Thoracic aorta (tissue), 2 donors: ENCODE measurements at regions not wholly inside any gene's neighbourhood (a gene's known extent, or its start where the extent isn't known, plus 50 kb on each side); places are given as distances from the start of the nearest gene placed in this dataset.

Source experiments
- ATAC-seq: fragments of 150-250 bp; one replicate; pipeline ENCODE4 v1.8.0; 2017; ENCODE audit warnings: low read depth; ENCODE audit not compliant: insufficient number of reproducible peaks, low FRiP score
- DNase-seq: peaks from one replicate; pipeline ENCODE4 v3.0.0-alpha.2; 2020; ENCODE audit warnings: low spot score
- H3K27ac ChIP-seq, 2 donors: fragments of 200-600 bp; sonication (generic); 1 replicate in 1 of 2; 2 replicates in 1 of 2; pipeline ENCODE4 v1.5.1; 2016; ENCODE audit warnings: mild to moderate bottlenecking in 2 of 2, moderate library complexity in 2 of 2
- H3K27me3 ChIP-seq: fragments of 200-600 bp; sonication (generic); replicated peaks from 2 replicates; pipeline ENCODE4 v1.6.0; 2016; ENCODE audit warnings: mild to moderate bottlenecking; ENCODE audit not compliant: insufficient read depth
- H3K36me3 ChIP-seq: fragments of 200-600 bp; sonication (generic); one replicate; pipeline ENCODE4 v1.5.1; 2016
- H3K4me1 ChIP-seq, 2 donors: fragments of 200-600 bp; sonication (generic); 1 replicate in 1 of 2; 2 replicates in 1 of 2; pipeline versions ENCODE4 v1.5.1 to v1.6.0; 2016; ENCODE audit warnings: low read depth in 2 of 2, mild to moderate bottlenecking in 1 of 2; ENCODE audit not compliant: control insufficient read depth in 1 of 2
- H3K4me3 ChIP-seq: fragments of 200-600 bp; sonication (generic); 2 replicates; pipeline ENCODE4 v1.5.1; 2016; ENCODE audit warnings: mild to moderate bottlenecking
- H3K9me3 ChIP-seq: fragments of 200-600 bp; sonication (generic); 2 replicates; pipeline ENCODE4 v1.5.1; 2016
- CTCF ChIP-seq: fragments of 200-600 bp; sonication (generic); IDR thresholded peaks from one replicate; pipeline ENCODE4 v1.5.1; 2019; ENCODE audit warnings: antibody characterized with exemption

DNA sequence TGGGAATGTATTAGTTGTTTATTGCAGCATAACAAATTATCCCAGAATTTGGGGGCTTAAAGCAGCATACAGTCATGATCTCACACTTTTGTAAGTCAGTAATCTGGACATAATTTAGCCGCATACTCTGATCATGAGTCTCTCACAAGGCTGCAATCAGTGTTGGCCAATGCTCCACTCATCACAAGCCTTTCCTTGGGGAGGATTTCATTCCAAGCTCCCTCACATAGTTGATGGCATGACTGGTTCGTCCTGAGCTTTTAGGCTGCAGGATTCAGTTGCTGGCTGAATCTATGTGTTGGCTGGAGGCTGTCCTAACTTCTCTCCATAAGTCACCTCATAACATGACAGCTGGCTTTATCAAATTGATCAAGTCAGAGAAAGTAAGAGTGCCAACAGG is 1568.6 kb upstream of the PCDH7 start:
- no peaks in the 10 kb centered on the region for H3K27me3 ChIP-seq
- TF ChIP-seq CTCF = no peak
- no peak overlapping the region for H3K4me3 ChIP-seq
- DNase-seq = no peak
- H3K36me3 ChIP-seq = no peaks in the 10 kb centered on the region
- H3K9me3 ChIP-seq = no peaks in the 10 kb centered on the region
- H3K4me1 ChIP-seq = no peaks in the 10 kb centered on the region
- H3K27ac ChIP-seq = no peak overlapping the region
- ATAC-seq = no peak

- Histone ChIP-seq H3K36me3 (no peaks in the 10 kb centered on the region), H3K9me3 (no peaks in the 10 kb centered on the region), H3K4me3 (no peak overlapping the region), H3K4me1 (no peaks in the 10 kb centered on the region), H3K27ac (no peak overlapping the region), H3K27me3 (no peaks in the 10 kb centered on the region)
- ATAC-seq (no peak), DNase-seq (no peak)
- TF ChIP-seq CTCF = no peak
These were observed 1566.5 kb upstream of the PCDH7 start for GRCh38 chr4:29153642-29154041.

DNA sequence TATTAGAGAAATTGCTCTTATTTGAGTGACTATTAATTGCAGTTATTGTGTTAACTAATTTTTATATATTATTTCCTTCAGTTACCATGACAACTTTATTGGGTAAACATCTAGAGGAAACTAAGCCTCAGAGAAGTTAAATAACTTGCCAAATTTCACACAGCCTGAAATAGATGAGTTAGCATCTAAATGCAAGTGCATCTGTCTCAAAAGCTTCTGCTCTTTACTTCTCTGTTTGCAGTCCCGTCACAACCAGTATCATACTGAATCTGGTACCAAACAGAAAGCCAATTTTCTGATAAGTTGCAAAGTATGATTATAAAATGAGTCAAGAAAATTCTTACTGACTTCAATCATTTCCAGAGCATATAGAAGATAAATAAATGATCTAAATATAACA is 1544.9 kb upstream of the PCDH7 start:
- Histone ChIP-seq H3K9me3 (no peaks in the 10 kb centered on the region), H3K4me1 (no peaks in the 10 kb centered on the region), H3K4me3 (no peak overlapping the region), H3K27me3 (no peaks in the 10 kb centered on the region), H3K36me3 (no peaks in the 10 kb centered on the region), H3K27ac (no peak overlapping the region)
- DNase-seq = no peak
- ATAC-seq = no peak
- no peak for TF ChIP-seq CTCF

DNA sequence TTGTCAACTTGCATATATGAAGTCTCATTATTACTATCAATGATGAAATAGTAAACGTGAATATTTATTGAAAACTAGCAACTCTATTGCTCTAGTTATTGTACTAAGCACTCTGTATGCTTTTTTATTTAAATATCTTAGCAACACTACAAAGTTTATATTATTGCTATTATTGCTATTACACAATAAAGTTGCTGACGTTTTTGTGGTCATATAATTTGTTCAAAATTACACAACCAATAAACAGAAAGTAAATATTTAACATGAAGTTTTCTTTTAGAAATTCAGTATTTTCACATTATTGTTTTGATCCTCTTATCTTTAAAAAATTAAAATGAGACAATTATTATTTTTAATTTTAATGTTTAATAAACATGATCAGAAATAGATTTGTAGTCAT is 1521.1 kb upstream of the PCDH7 start:
- no peaks in the 10 kb centered on the region for H3K9me3 ChIP-seq
- DNase-seq = no peak
- TF ChIP-seq CTCF = no peak
- no peak overlapping the region for H3K4me3 ChIP-seq
- no peaks in the 10 kb centered on the region for H3K4me1 ChIP-seq
- H3K27ac ChIP-seq = no peak overlapping the region
- no peak for ATAC-seq
- H3K27me3 ChIP-seq = no peaks in the 10 kb centered on the region
- no peaks in the 10 kb centered on the region for H3K36me3 ChIP-seq

- no peak for TF ChIP-seq CTCF
- no peak overlapping the region for H3K4me3 ChIP-seq
- no peak for ATAC-seq
These were observed 1520.7 kb upstream of the PCDH7 start for GRCh38 chr4:29199485-29199884.

More at GRCh38 chr4:29199485-29199884, 1520.7 kb upstream of the PCDH7 start:
- no peak for DNase-seq
- Histone ChIP-seq H3K9me3 (no peaks in the 10 kb centered on the region), H3K4me1 (no peaks in the 10 kb centered on the region), H3K27me3 (no peaks in the 10 kb centered on the region), H3K36me3 (no peaks in the 10 kb centered on the region), H3K27ac (no peak overlapping the region)
